ENCODE measurements at regions not wholly inside any gene's neighbourhood (a gene's known extent, or its start where the extent isn't known, plus 50 kb on each side); places are given as distances from the start of the nearest gene placed in this dataset.
A peak's percentile ranks its signal among the peaks of the same experiment; 100 is the strongest.
"Not testable (repeated sequence)": the region's sequence is repeated elsewhere in the genome, so short reads cannot be mapped to it uniquely, and the experiment has no call there.

- DNase-seq (ENCODE audit: low spot score); ATAC-seq; H3K4me3 Mint-ChIP-seq; H3K27me3 Mint-ChIP-seq; H3K27ac Mint-ChIP-seq: not testable (repeated sequence)
- Mint-ChIP-seq H3K36me3 (peaks cover 14% of the 10 kb centered on the region), H3K9me3 (peaks cover 12% of the 10 kb centered on the region), H3K4me1 (ENCODE audit: low read depth in 2 of 2) (peaks cover 22 to 30% of the 10 kb centered on the region in 2 donors)
Measured at GRCh38 chr16:29222615-29223014, 183.9 kb downstream of the NPIPB11 start.

GRCh38 chr16:29222008-29222407 is 184.5 kb downstream of the NPIPB11 start:
- not testable (repeated sequence) for H3K27me3 Mint-ChIP-seq; H3K27ac Mint-ChIP-seq; DNase-seq (ENCODE audit: low spot score); H3K4me3 Mint-ChIP-seq; ATAC-seq
- peaks cover 14% of the 10 kb centered on the region for H3K36me3 Mint-ChIP-seq
- H3K9me3 Mint-ChIP-seq: peaks cover 12% of the 10 kb centered on the region
- H3K4me1 Mint-ChIP-seq (ENCODE audit: low read depth in 2 of 2): peaks cover 22 to 30% of the 10 kb centered on the region in 2 donors

GRCh38 chr16:29221281-29221955 is 185.1 kb downstream of the NPIPB11 start:
- not testable (repeated sequence) for H3K9me3 Mint-ChIP-seq; H3K27me3 Mint-ChIP-seq; H3K4me3 Mint-ChIP-seq; DNase-seq (ENCODE audit: low spot score); ATAC-seq; H3K27ac Mint-ChIP-seq
- Mint-ChIP-seq H3K36me3 (peaks cover 14% of the 10 kb centered on the region), H3K4me1 (ENCODE audit: low read depth in 2 of 2) (peaks cover 16 to 25% of the 10 kb centered on the region in 2 donors)

GRCh38 chr16:29220647-29221191 is 185.8 kb downstream of the NPIPB11 start:
- H3K27ac Mint-ChIP-seq; H3K4me3 Mint-ChIP-seq; DNase-seq (ENCODE audit: low spot score); ATAC-seq; H3K9me3 Mint-ChIP-seq; H3K27me3 Mint-ChIP-seq: not testable (repeated sequence)
- Mint-ChIP-seq H3K36me3 (peaks cover 14% of the 10 kb centered on the region), H3K4me1 (ENCODE audit: low read depth in 2 of 2) (peaks cover 14 to 22% of the 10 kb centered on the region in 2 donors)

- not testable (repeated sequence) for DNase-seq (ENCODE audit: low spot score); H3K9me3 Mint-ChIP-seq
Measured at GRCh38 chr16:29219966-29220646, 186.4 kb downstream of the NPIPB11 start.

GRCh38 chr16:29219562-29219961 is 186.9 kb downstream of the NPIPB11 start:
- Mint-ChIP-seq H3K36me3 (peaks cover 14% of the 10 kb centered on the region), H3K4me1 (ENCODE audit: low read depth in 2 of 2) (peaks cover 14 to 22% of the 10 kb centered on the region in 2 donors)
- not testable (repeated sequence) for DNase-seq (ENCODE audit: low spot score); H3K4me3 Mint-ChIP-seq; H3K27me3 Mint-ChIP-seq; ATAC-seq; H3K9me3 Mint-ChIP-seq; H3K27ac Mint-ChIP-seq

More at GRCh38 chr16:29219966-29220646, 186.4 kb downstream of the NPIPB11 start:
- Mint-ChIP-seq H3K36me3 (peaks cover 14% of the 10 kb centered on the region), H3K4me1 (ENCODE audit: low read depth in 2 of 2) (peaks cover 14 to 22% of the 10 kb centered on the region in 2 donors)
- H3K4me3 Mint-ChIP-seq, H3K27me3 Mint-ChIP-seq, H3K27ac Mint-ChIP-seq, ATAC-seq: not testable (repeated sequence)

GRCh38 chr16:29218649-29219048 is 187.9 kb downstream of the NPIPB11 start:
- not testable (repeated sequence) for H3K4me3 Mint-ChIP-seq; H3K27ac Mint-ChIP-seq; DNase-seq (ENCODE audit: low spot score); H3K9me3 Mint-ChIP-seq; H3K27me3 Mint-ChIP-seq; ATAC-seq
- peaks cover 14% of the 10 kb centered on the region for H3K36me3 Mint-ChIP-seq
- peaks cover 16 to 21% of the 10 kb centered on the region in 2 donors for H3K4me1 Mint-ChIP-seq (ENCODE audit: low read depth in 2 of 2)

GRCh38 chr16:29218171-29218570 is 188.3 kb downstream of the NPIPB11 start:
- not testable (repeated sequence) for H3K4me3 Mint-ChIP-seq; DNase-seq (ENCODE audit: low spot score); H3K27me3 Mint-ChIP-seq; H3K27ac Mint-ChIP-seq; ATAC-seq; H3K9me3 Mint-ChIP-seq
- peaks cover 15 to 21% of the 10 kb centered on the region in 2 donors for H3K4me1 Mint-ChIP-seq (ENCODE audit: low read depth in 2 of 2)
- peaks cover 14% of the 10 kb centered on the region for H3K36me3 Mint-ChIP-seq

- peaks cover 14% of the 10 kb centered on the region for H3K36me3 Mint-ChIP-seq
Measured at GRCh38 chr16:29217752-29218126, 188.8 kb downstream of the NPIPB11 start.

GRCh38 chr16:29217104-29217751 is 189.3 kb downstream of the NPIPB11 start:
- H3K27me3 Mint-ChIP-seq; ATAC-seq; H3K27ac Mint-ChIP-seq; H3K9me3 Mint-ChIP-seq; DNase-seq (ENCODE audit: low spot score); H3K4me3 Mint-ChIP-seq: not testable (repeated sequence)
- H3K4me1 Mint-ChIP-seq (ENCODE audit: low read depth in 2 of 2): peaks cover 15 to 19% of the 10 kb centered on the region in 2 donors
- H3K36me3 Mint-ChIP-seq: peaks cover 14% of the 10 kb centered on the region

More at GRCh38 chr16:29217752-29218126, 188.8 kb downstream of the NPIPB11 start:
- H3K9me3 Mint-ChIP-seq; ATAC-seq; DNase-seq (ENCODE audit: low spot score); H3K4me3 Mint-ChIP-seq; H3K27ac Mint-ChIP-seq; H3K27me3 Mint-ChIP-seq: not testable (repeated sequence)
- H3K4me1 Mint-ChIP-seq (ENCODE audit: low read depth in 2 of 2): peaks cover 15 to 20% of the 10 kb centered on the region in 2 donors

GRCh38 chr16:29213770-29214169 is 192.7 kb downstream of the NPIPB11 start:
- not testable (repeated sequence) for H3K27me3 Mint-ChIP-seq; H3K4me3 Mint-ChIP-seq; H3K27ac Mint-ChIP-seq; ATAC-seq; H3K4me1 Mint-ChIP-seq (ENCODE audit: low read depth in 2 of 2); H3K9me3 Mint-ChIP-seq; H3K36me3 Mint-ChIP-seq
- DNase-seq (ENCODE audit: low spot score): peak; percentile 1

- H3K27me3 Mint-ChIP-seq; ATAC-seq; H3K9me3 Mint-ChIP-seq; H3K4me1 Mint-ChIP-seq (ENCODE audit: low read depth in 2 of 2); H3K4me3 Mint-ChIP-seq; DNase-seq (ENCODE audit: low spot score); H3K27ac Mint-ChIP-seq; H3K36me3 Mint-ChIP-seq: not testable (repeated sequence)
Measured at GRCh38 chr16:29213251-29213650, 193.3 kb downstream of the NPIPB11 start.

GRCh38 chr16:29212084-29213027 is 194.2 kb downstream of the NPIPB11 start:
- not testable (repeated sequence) for H3K9me3 Mint-ChIP-seq; H3K27ac Mint-ChIP-seq; H3K4me3 Mint-ChIP-seq; H3K36me3 Mint-ChIP-seq; H3K4me1 Mint-ChIP-seq (ENCODE audit: low read depth in 2 of 2); ATAC-seq; H3K27me3 Mint-ChIP-seq
- peak; percentile 38 for DNase-seq (ENCODE audit: low spot score)
